WERI-Rb-1 (cell line): ENCODE measurements at regions not wholly inside any gene's neighbourhood (a gene's known extent, or its start where the extent isn't known, plus 50 kb on each side); places are given as distances from the start of the nearest gene placed in this dataset.

ENCODE experiments used
- DNase-seq: peaks from one replicate; pipeline ENCODE4 v3.0.0-alpha.2; 2020
- H3K27ac ChIP-seq: fragments of 250-450 bp; sonication (Bioruptor Pico); 2 replicates; pipeline ENCODE4 v1.5.1; 2020; ENCODE audit warnings: mild to moderate bottlenecking, moderate library complexity
- H3K27me3 ChIP-seq: fragments of 250-450 bp; sonication (Bioruptor Pico); 2 replicates; pipeline ENCODE4 v1.5.1; 2021; ENCODE audit warnings: mild to moderate bottlenecking, low read depth, moderate library complexity; ENCODE audit not compliant: insufficient read depth, severe bottlenecking
- H3K36me3 ChIP-seq: fragments of 250-450 bp; sonication (Bioruptor Pico); 2 replicates; pipeline ENCODE4 v1.5.1; 2020; ENCODE audit warnings: mild to moderate bottlenecking, moderate library complexity
- H3K4me3 ChIP-seq: 2 replicates; pipeline ENCODE4 v1.5.1; 2011; ENCODE audit warnings: low read depth, mild to moderate bottlenecking, control low read depth, low read length
- H3K9me3 ChIP-seq: fragments of 250-450 bp; sonication (Bioruptor Pico); 2 replicates; pipeline ENCODE4 v1.5.1; 2021; ENCODE audit warnings: mild to moderate bottlenecking, moderate library complexity; ENCODE audit not compliant: severe bottlenecking
- TF ChIP-seq, protein P1 (sequence below): IDR thresholded peaks from 2 replicates; pipeline ENCODE4 v1.5.1; 2011; ENCODE audit warnings: low read depth, mild to moderate bottlenecking, control low read depth, inconsistent platforms, low read length

DNA sequence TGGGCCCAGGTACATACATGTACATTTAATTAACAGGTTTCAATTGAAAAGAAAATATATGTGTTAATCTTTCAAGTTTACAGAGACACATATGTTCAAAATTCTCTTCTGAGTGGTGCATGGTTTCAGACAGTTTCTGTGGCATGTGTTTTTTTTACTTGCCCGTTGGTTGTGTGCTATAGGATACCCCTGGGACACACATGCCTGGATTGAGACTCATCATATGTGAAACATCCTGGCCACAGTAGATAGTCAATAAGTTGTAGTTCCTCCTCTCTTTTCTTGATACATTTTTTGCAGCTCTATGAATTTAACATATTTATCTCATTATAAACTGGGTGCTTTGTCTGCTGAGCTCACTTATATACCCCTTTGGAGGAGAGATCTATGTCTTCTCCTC is 207.8 kb upstream of the CTBP2 start:
- TF ChIP-seq, protein P1, sequence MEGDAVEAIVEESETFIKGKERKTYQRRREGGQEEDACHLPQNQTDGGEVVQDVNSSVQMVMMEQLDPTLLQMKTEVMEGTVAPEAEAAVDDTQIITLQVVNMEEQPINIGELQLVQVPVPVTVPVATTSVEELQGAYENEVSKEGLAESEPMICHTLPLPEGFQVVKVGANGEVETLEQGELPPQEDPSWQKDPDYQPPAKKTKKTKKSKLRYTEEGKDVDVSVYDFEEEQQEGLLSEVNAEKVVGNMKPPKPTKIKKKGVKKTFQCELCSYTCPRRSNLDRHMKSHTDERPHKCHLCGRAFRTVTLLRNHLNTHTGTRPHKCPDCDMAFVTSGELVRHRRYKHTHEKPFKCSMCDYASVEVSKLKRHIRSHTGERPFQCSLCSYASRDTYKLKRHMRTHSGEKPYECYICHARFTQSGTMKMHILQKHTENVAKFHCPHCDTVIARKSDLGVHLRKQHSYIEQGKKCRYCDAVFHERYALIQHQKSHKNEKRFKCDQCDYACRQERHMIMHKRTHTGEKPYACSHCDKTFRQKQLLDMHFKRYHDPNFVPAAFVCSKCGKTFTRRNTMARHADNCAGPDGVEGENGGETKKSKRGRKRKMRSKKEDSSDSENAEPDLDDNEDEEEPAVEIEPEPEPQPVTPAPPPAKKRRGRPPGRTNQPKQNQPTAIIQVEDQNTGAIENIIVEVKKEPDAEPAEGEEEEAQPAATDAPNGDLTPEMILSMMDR = no peak
- H3K36me3 ChIP-seq = no peaks in the 10 kb centered on the region
- DNase-seq = no peak
- peaks cover 11% of the 10 kb centered on the region for H3K27me3 ChIP-seq
- no peak overlapping the region for H3K27ac ChIP-seq
- no peak overlapping the region for H3K4me3 ChIP-seq
- H3K9me3 ChIP-seq = no peaks in the 10 kb centered on the region

DNA sequence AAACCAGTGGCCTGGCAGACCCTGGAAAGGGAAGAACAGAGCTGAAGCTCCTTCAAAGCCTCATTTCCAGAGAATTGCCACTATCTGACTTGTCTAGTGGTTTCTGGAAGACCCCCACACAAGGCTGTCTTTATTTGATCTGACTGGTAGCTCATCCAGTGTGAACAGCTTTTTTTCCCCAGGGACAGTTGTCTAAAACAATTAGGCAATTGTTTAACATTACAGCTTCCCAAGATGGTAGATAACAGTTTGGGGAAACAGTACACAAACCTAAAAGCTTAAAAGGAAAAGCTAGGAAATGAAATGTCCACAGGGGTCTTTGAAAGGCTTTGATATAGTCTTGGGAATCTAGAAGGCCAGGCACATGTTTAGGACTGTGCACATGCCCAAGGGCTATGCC is 203.4 kb upstream of the CTBP2 start:
- no peak overlapping the region for H3K4me3 ChIP-seq
- TF ChIP-seq, protein P1 = no peak
- peaks cover 18% of the 10 kb centered on the region for H3K27me3 ChIP-seq
- H3K27ac ChIP-seq = no peak overlapping the region
- H3K9me3 ChIP-seq = no peaks in the 10 kb centered on the region
- H3K36me3 ChIP-seq = no peaks in the 10 kb centered on the region
- DNase-seq = no peak

DNA sequence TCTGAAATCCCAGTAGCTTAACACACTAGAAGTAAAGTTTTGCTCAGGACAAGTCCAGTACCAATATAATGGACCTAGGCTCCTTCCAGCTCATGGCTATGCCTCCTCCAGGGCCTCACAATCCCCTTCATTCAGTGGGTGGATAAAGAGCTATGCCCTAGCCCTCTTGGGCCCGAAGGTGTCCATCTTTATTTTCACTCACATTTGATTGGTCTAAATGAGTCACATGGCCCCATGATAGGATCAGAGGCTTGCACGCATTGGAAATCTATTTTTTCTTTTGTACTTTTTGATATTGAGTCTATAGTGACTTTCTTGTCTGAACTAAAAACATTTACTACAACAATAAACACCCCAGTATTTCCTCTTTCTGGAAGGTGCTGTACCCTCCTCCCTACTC is 202.6 kb upstream of the CTBP2 start:
- no peak for DNase-seq
- H3K27me3 ChIP-seq = peaks cover 18% of the 10 kb centered on the region
- no peaks in the 10 kb centered on the region for H3K36me3 ChIP-seq
- no peaks in the 10 kb centered on the region for H3K9me3 ChIP-seq
- no peak overlapping the region for H3K4me3 ChIP-seq
- no peak overlapping the region for H3K27ac ChIP-seq
- TF ChIP-seq, protein P1 = no peak

DNA sequence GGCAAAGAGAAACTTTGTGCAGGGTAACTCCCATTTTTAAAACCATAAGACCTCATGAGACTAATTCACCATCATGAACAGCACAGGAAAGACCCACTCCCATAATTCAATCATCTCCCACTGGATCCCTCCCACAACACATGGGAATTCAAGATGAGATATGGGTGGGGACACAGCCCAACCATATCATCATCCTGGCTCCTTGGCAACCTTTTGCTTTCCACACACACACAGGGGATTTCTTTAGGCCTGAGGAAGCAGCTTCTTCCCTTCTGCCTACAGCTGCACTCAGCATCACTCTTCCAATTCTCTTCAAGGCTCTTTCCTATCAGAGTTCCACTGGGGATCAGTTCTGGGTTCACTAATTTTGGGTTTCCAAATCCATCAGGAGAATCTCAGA is 199.0 kb upstream of the CTBP2 start:
- Histone ChIP-seq H3K36me3 (no peaks in the 10 kb centered on the region), H3K4me3 (no peak overlapping the region), H3K9me3 (no peaks in the 10 kb centered on the region), H3K27me3 (peaks cover 25% of the 10 kb centered on the region), H3K27ac (no peak overlapping the region)
- DNase-seq = no peak
- TF ChIP-seq, protein P1 = no peak

DNA sequence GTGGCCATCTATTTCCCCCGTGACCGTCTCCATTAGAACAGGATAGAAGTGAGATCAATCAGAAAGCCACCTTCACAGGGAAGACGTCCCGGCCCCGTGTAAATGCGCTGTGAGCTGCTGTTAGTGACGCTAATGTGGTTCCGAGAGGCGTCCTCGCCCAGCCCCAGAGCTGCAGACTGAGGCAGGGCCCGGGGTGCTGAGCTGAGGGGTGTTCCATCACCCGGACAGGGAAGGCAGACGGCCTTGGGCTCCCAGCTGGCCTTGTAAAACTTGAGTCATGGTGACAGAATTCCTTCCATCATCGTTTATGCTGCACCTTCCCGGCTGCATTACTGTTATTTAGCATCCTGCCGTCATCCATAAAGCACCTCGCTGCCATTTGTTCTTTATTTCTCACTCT is 195.3 kb upstream of the CTBP2 start:
- TF ChIP-seq, protein P1 = no peak
- Histone ChIP-seq H3K27me3 (peaks cover 27% of the 10 kb centered on the region), H3K36me3 (no peaks in the 10 kb centered on the region), H3K4me3 (no peak overlapping the region), H3K27ac (no peak overlapping the region), H3K9me3 (no peaks in the 10 kb centered on the region)
- no peak for DNase-seq

DNA sequence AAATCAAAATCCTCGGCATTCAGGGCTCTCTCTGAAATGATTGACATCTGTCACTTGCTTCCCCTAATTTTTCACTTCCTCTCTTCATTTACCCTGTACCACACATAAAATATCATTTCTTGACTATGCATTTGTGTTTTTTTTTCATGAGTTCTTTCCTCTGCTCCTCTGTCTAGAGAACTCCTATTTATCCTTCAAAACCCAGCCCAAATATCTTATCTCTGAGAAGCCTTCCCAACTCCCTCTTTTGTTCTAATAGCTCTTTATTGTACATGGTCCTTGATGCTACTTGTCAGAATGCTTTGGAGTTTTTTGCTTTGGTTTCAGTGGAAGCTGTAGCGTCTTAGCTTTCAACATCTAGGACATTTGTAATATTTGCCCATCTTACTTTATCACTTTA is 190.2 kb upstream of the CTBP2 start:
- H3K27ac ChIP-seq = no peak overlapping the region
- peaks cover 16% of the 10 kb centered on the region for H3K27me3 ChIP-seq
- H3K9me3 ChIP-seq = no peaks in the 10 kb centered on the region
- H3K4me3 ChIP-seq = no peak overlapping the region
- TF ChIP-seq, protein P1 = no peak
- DNase-seq = no peak
- H3K36me3 ChIP-seq = no peaks in the 10 kb centered on the region
